ENCODE measurements at regions not wholly inside any gene's neighbourhood (a gene's known extent, or its start where the extent isn't known, plus 50 kb on each side); places are given as distances from the start of the nearest gene placed in this dataset.

GRCh38 chr4:110840221-110840654 is 217.4 kb upstream of the PITX2 start:
- TF ChIP-seq, protein P1, sequence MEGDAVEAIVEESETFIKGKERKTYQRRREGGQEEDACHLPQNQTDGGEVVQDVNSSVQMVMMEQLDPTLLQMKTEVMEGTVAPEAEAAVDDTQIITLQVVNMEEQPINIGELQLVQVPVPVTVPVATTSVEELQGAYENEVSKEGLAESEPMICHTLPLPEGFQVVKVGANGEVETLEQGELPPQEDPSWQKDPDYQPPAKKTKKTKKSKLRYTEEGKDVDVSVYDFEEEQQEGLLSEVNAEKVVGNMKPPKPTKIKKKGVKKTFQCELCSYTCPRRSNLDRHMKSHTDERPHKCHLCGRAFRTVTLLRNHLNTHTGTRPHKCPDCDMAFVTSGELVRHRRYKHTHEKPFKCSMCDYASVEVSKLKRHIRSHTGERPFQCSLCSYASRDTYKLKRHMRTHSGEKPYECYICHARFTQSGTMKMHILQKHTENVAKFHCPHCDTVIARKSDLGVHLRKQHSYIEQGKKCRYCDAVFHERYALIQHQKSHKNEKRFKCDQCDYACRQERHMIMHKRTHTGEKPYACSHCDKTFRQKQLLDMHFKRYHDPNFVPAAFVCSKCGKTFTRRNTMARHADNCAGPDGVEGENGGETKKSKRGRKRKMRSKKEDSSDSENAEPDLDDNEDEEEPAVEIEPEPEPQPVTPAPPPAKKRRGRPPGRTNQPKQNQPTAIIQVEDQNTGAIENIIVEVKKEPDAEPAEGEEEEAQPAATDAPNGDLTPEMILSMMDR (IDR thresholded peaks at IDR 0.05): no peak
- no peak for TF ChIP-seq EZH2 (IDR thresholded peaks at IDR 0.05; ENCODE audit: borderline replicate concordance, insufficient read depth, low read depth, low read length, poor library complexity, severe bottlenecking)

All from B cell (primary cell).